CD14-positive monocyte (primary cell): ENCODE measurements at regions not wholly inside any gene's neighbourhood (a gene's known extent, or its start where the extent isn't known, plus 50 kb on each side); places are given as distances from the start of the nearest gene placed in this dataset.

Experiments used
- DNase-seq, 3 donors: peaks; one replicate each; pipeline ENCODE4 v3.0.0-alpha.2; 2011 to 2022
- H2AFZ ChIP-seq: 2 replicates; pipeline ENCODE4 v1.6.0; 2012; ENCODE audit warnings: mild to moderate bottlenecking, low read depth, low read length, inconsistent platforms; ENCODE audit not compliant: insufficient read depth, poor library complexity, severe bottlenecking
- H3K27ac ChIP-seq, 2 donors: 1 replicate in 1 of 2; 2 replicates in 1 of 2; pipeline ENCODE4 v1.5.1; 2012 to 2013; ENCODE audit warnings: low read length in 2 of 2, control low read depth in 1 of 2, inconsistent platforms in 1 of 2, low read depth in 1 of 2, mild to moderate bottlenecking in 1 of 2
- H3K27me3 ChIP-seq, 2 donors: one replicate each; pipeline versions ENCODE4 v1.6.0 to v1.6.1; 2011 to 2013; ENCODE audit warnings: low read length in 2 of 2; ENCODE audit not compliant: control insufficient read depth in 2 of 2, insufficient read depth in 2 of 2
- H3K36me3 ChIP-seq, 2 donors: replicated peaks in 1 of 2; 1 replicate in 1 of 2; 2 replicates in 1 of 2; pipeline versions ENCODE4 v1.5.1 to v1.6.1; 2012 to 2013; ENCODE audit warnings: low read length in 2 of 2, control low read depth in 1 of 2, inconsistent platforms in 1 of 2, mild to moderate bottlenecking in 1 of 2; ENCODE audit not compliant: insufficient read depth in 2 of 2, control insufficient read depth in 1 of 2
- H3K4me1 ChIP-seq, 2 donors: 1 replicate in 1 of 2; 2 replicates in 1 of 2; pipeline versions ENCODE4 v1.5.1 to v1.6.1; 2012 to 2013; ENCODE audit warnings: low read length in 2 of 2, control low read depth in 1 of 2, inconsistent platforms in 1 of 2, mild to moderate bottlenecking in 1 of 2, moderate library complexity in 1 of 2; ENCODE audit not compliant: insufficient read depth in 2 of 2, control insufficient read depth in 1 of 2
- H3K4me2 ChIP-seq: replicated peaks from 2 replicates; pipeline ENCODE3; 2012; ENCODE audit warnings: low read length, moderate library complexity, mild to moderate bottlenecking; ENCODE audit not compliant: poor library complexity, severe bottlenecking; ENCODE audit errors: extremely low read depth
- H3K4me3 ChIP-seq, 3 experiments: fragments of 200-600 bp in 1 of 3; sonication (generic) in 1 of 3; replicated peaks in 1 of 3; 1 replicate in 2 of 3; 2 replicates in 1 of 3; pipeline ENCODE4 v1.5.1; 2011 to 2013; ENCODE audit warnings: low read length in 3 of 3, mild to moderate bottlenecking in 3 of 3, control low read depth in 2 of 3, low read depth in 2 of 3, inconsistent platforms in 1 of 3, moderate library complexity in 1 of 3
- H3K79me2 ChIP-seq: 2 replicates; pipeline ENCODE4 v1.6.0; 2012; ENCODE audit warnings: mild to moderate bottlenecking, control low read depth, inconsistent platforms, low read length, moderate library complexity; ENCODE audit not compliant: insufficient read depth
- H3K9ac ChIP-seq: 2 replicates; pipeline ENCODE4 v1.6.0; 2017; ENCODE audit warnings: low read length, mild to moderate bottlenecking; ENCODE audit not compliant: insufficient read depth, poor library complexity, severe bottlenecking
- H3K9me3 ChIP-seq, 2 donors: replicated peaks in 1 of 2; 1 replicate in 1 of 2; 2 replicates in 1 of 2; pipeline versions ENCODE4 v1.5.1 to v1.6.1; 2012 to 2013; ENCODE audit warnings: low read length in 2 of 2, control low read depth in 1 of 2; ENCODE audit not compliant: control insufficient read depth in 1 of 2, insufficient read depth in 1 of 2
- H4K20me1 ChIP-seq: 2 replicates; pipeline ENCODE4 v1.6.0; 2012; ENCODE audit warnings: mild to moderate bottlenecking, low read length, control low read depth, moderate library complexity; ENCODE audit not compliant: insufficient read depth
- H3K27ac Mint-ChIP-seq, 7 donors: one replicate each; pipeline ENCODE4 v1.8.0; 2020; ENCODE audit warnings: mild to moderate bottlenecking in 7 of 7, mixed read lengths in 7 of 7, moderate library complexity in 6 of 7, inconsistent platforms in 2 of 7
- H3K27me3 Mint-ChIP-seq, 3 donors: one replicate each; pipeline ENCODE4 v1.8.0; 2021 to 2022; ENCODE audit warnings: low read depth in 3 of 3, mild to moderate bottlenecking in 3 of 3, mixed read lengths in 3 of 3, moderate library complexity in 3 of 3, inconsistent platforms in 1 of 3
- H3K36me3 Mint-ChIP-seq, 2 donors: one replicate each; pipeline ENCODE4 v1.8.0; 2020; ENCODE audit warnings: mixed read lengths in 2 of 2, inconsistent platforms in 1 of 2, mild to moderate bottlenecking in 1 of 2
- H3K4me1 Mint-ChIP-seq: one replicate; pipeline ENCODE4 v1.8.0; 2020; ENCODE audit warnings: mild to moderate bottlenecking, mixed read lengths
- H3K4me3 Mint-ChIP-seq, 2 donors: one replicate each; pipeline ENCODE4 v1.8.0; 2020; ENCODE audit warnings: mild to moderate bottlenecking in 2 of 2, mixed read lengths in 2 of 2, moderate library complexity in 1 of 2
- H3K9me3 Mint-ChIP-seq, 7 donors: one replicate each; pipeline ENCODE4 v1.8.0; 2020 to 2022; ENCODE audit warnings: mixed read lengths in 7 of 7, mild to moderate bottlenecking in 6 of 7, moderate library complexity in 6 of 7, inconsistent platforms in 2 of 7
- WGBS: methylation state at CpG from one replicate; pipeline ENCODE4 v1.1.5; 2013; ENCODE audit warnings: missing lambda C conversion rate; ENCODE audit not compliant: insufficient coverage; 5-methylcytosine and 5-hydroxymethylcytosine counted together
- intact Hi-C, 2 donors: fragments of 100-400 bp; cut with micrococcal nuclease; formaldehyde crosslinking; loops; one replicate each; pipeline versions ENCODE4 v1.15.0 to v1.15.1; 2023
- TF ChIP-seq, protein P1 (sequence below): fragments of 200-600 bp; IDR thresholded peaks from one replicate; pipeline ENCODE4 v1.8.0; 2022; ENCODE audit warnings: antibody characterized with exemption, mild to moderate bottlenecking

DNA sequence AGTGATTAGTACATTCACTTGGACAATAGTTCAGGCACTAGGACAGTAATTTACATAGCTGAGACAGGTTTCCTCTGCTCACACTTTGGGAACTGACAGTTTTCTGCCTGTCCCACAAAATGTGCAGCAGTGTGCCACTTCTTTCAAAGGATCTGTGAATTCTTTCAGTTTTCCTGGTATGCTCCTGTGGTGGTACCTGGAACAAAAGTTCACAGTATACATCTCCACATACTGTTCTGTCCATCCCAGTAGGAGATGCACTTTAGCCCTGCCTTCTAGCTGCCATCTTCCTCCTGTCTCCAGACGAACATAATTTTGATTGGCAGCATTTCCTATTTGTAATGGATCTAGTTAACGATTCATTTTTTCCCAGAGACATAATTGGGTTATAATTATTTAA lies 360.8 kb upstream of the CXorf51B start:
- Histone ChIP-seq H3K79me2 (no peaks in the 10 kb centered on the region), H3K4me3 (no peak overlapping the region), H3K4me2 (no peak overlapping the region), H3K27ac (no peak overlapping the region), H3K9ac (no peak overlapping the region), H3K36me3 (no peaks in the 10 kb centered on the region), H2AFZ (no peak overlapping the region), H3K9me3 (no peaks in the 10 kb centered on the region), H4K20me1 (no peaks in the 10 kb centered on the region), H3K27me3 (no peaks in the 10 kb centered on the region), H3K4me1 (no peaks in the 10 kb centered on the region)
- TF ChIP-seq, protein P1, sequence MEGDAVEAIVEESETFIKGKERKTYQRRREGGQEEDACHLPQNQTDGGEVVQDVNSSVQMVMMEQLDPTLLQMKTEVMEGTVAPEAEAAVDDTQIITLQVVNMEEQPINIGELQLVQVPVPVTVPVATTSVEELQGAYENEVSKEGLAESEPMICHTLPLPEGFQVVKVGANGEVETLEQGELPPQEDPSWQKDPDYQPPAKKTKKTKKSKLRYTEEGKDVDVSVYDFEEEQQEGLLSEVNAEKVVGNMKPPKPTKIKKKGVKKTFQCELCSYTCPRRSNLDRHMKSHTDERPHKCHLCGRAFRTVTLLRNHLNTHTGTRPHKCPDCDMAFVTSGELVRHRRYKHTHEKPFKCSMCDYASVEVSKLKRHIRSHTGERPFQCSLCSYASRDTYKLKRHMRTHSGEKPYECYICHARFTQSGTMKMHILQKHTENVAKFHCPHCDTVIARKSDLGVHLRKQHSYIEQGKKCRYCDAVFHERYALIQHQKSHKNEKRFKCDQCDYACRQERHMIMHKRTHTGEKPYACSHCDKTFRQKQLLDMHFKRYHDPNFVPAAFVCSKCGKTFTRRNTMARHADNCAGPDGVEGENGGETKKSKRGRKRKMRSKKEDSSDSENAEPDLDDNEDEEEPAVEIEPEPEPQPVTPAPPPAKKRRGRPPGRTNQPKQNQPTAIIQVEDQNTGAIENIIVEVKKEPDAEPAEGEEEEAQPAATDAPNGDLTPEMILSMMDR, result no peak
- H3K4me1 Mint-ChIP-seq, result no peaks in the 10 kb centered on the region
- intact Hi-C loops, result no loop called here
- H3K27me3 Mint-ChIP-seq, result no peaks in the 10 kb centered on the region
- DNase-seq, result no peak
- H3K36me3 Mint-ChIP-seq, result no peaks in the 10 kb centered on the region
- no CpG with 5 or more reads among the region's 2 CpGs for WGBS
- H3K27ac Mint-ChIP-seq, result no peak overlapping the region
- H3K4me3 Mint-ChIP-seq, result no peak overlapping the region
- H3K9me3 Mint-ChIP-seq, result peaks cover 0 to 9% (median 0%) of the 10 kb centered on the region in 7 donors

DNA sequence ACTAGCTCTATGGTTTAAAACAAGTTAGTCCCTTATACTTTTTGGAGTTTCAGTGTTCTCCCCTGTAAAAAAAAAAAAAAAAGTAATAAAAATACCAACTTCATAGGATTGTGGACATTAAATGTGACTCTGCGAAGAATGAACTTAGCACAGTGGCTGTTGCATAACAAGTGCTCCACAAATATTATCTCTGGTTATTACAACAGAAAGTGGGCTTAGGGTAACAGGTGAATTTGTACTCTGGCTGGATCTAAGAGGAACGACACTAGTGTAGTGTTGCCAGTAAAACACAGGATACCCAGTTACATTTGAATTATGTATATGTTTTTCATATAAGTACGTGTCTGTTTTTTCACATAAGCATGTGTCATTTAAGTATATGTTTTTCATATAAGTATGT lies 360.3 kb upstream of the CXorf51B start:
- no peak for DNase-seq
- no peaks in the 10 kb centered on the region for H3K27me3 ChIP-seq
- H4K20me1 ChIP-seq, result no peaks in the 10 kb centered on the region
- Mint-ChIP-seq H3K27ac (no peak overlapping the region), H3K9me3 (peaks cover 0 to 9% (median 0%) of the 10 kb centered on the region in 7 donors), H3K4me3 (no peak overlapping the region), H3K36me3 (no peaks in the 10 kb centered on the region), H3K4me1 (no peaks in the 10 kb centered on the region), H3K27me3 (no peaks in the 10 kb centered on the region)
- no peaks in the 10 kb centered on the region for H3K9me3 ChIP-seq
- H3K4me2 ChIP-seq, result no peak overlapping the region
- H2AFZ ChIP-seq, result no peak overlapping the region
- no peak overlapping the region for H3K9ac ChIP-seq
- no peaks in the 10 kb centered on the region for H3K4me1 ChIP-seq
- intact Hi-C loops, result no loop called here
- H3K36me3 ChIP-seq, result no peaks in the 10 kb centered on the region
- H3K4me3 ChIP-seq, result no peak overlapping the region
- no CpG with 5 or more reads among the region's 3 CpGs for WGBS
- TF ChIP-seq, protein P1, result no peak
- no peaks in the 10 kb centered on the region for H3K79me2 ChIP-seq
- no peak overlapping the region for H3K27ac ChIP-seq
